GM20000 (cell line): ENCODE measurements at regions not wholly inside any gene's neighbourhood (a gene's known extent, or its start where the extent isn't known, plus 50 kb on each side); places are given as distances from the start of the nearest gene placed in this dataset.
"Not testable (repeated sequence)": the region's sequence is repeated elsewhere in the genome, so short reads cannot be mapped to it uniquely, and the experiment has no call there.

ENCODE experiments used
- DNase-seq: peaks from one replicate; pipeline ENCODE4 v3.0.0; 2012; ENCODE audit warnings: low spot score
- CTCF ChIP-seq: IDR thresholded peaks from 2 replicates; pipeline ENCODE4 v1.5.1; 2012; ENCODE audit warnings: mild to moderate bottlenecking, control low read depth; ENCODE audit errors: extremely low read depth, missing control alignments

GRCh38 chr20:5401277-5401875 lies 84.6 kb upstream of the PROKR2 start:
- TF ChIP-seq CTCF = no peak
- no peak for DNase-seq

- no peak for TF ChIP-seq CTCF
- no peak for DNase-seq
Observed at GRCh38 chr20:5400164-5400762, 83.5 kb upstream of the PROKR2 start.

GRCh38 chr20:5397393-5397792 lies 80.6 kb upstream of the PROKR2 start:
- no peak for DNase-seq
- no peak for TF ChIP-seq CTCF

GRCh38 chr20:5395932-5396727 lies 79.4 kb upstream of the PROKR2 start:
- TF ChIP-seq CTCF = no peak
- no peak for DNase-seq

- no peak for DNase-seq
Observed at GRCh38 chr20:5393218-5393870, 76.6 kb upstream of the PROKR2 start.

GRCh38 chr20:5390720-5391119 lies 74.0 kb upstream of the PROKR2 start:
- no peak for TF ChIP-seq CTCF
- DNase-seq = no peak

More at GRCh38 chr20:5393218-5393870, 76.6 kb upstream of the PROKR2 start:
- TF ChIP-seq CTCF = no peak

- DNase-seq = not testable (repeated sequence)
Observed at GRCh38 chr20:5386846-5387245, 70.1 kb upstream of the PROKR2 start.

GRCh38 chr20:5381527-5381926 lies 64.8 kb upstream of the PROKR2 start:
- DNase-seq = not testable (repeated sequence)
